Esophagus muscularis mucosa (tissue), 4 donors: ENCODE measurements at regions not wholly inside any gene's neighbourhood (a gene's known extent, or its start where the extent isn't known, plus 50 kb on each side); places are given as distances from the start of the nearest gene placed in this dataset.

Experiments
- DNase-seq: peaks from one replicate; pipeline ENCODE4 v3.0.0-alpha.2; 2017; ENCODE audit errors: extremely low spot score
- H3K27ac ChIP-seq, 4 donors: fragments of 200-600 bp; sonication (generic); replicated peaks in 1 of 4; 1 replicate in 3 of 4; 2 replicates in 1 of 4; pipeline ENCODE4 v1.5.1; 2016 to 2019; ENCODE audit warnings: mild to moderate bottlenecking in 1 of 4
- H3K27me3 ChIP-seq, 4 donors: fragments of 200-600 bp; sonication (generic); one replicate each; pipeline versions ENCODE4 v1.5.1 to v1.6.0; 2016 to 2019
- H3K36me3 ChIP-seq, 4 donors: fragments of 200-600 bp; sonication (generic); one replicate each; pipeline ENCODE4 v1.5.1; 2016 to 2019
- H3K4me1 ChIP-seq, 4 donors: fragments of 200-600 bp; sonication (generic); one replicate each; pipeline ENCODE4 v1.5.1; 2016 to 2019
- H3K4me3 ChIP-seq, 4 donors: fragments of 200-600 bp; sonication (generic); 1 replicate in 2 of 4; 2 replicates in 2 of 4; pipeline ENCODE4 v1.5.1; 2016 to 2019; ENCODE audit warnings: mild to moderate bottlenecking in 4 of 4, moderate library complexity in 1 of 4
- H3K9me3 ChIP-seq, 4 donors: fragments of 200-600 bp; sonication (generic); 1 replicate in 3 of 4; 2 replicates in 1 of 4; pipeline ENCODE4 v1.5.1; 2016 to 2019
- EP300 ChIP-seq: sonication (generic); formaldehyde crosslinking; IDR thresholded peaks from one replicate; pipeline ENCODE4 v1.6.1; 2017; ENCODE audit warnings: antibody characterized with exemption
- POLR2A ChIP-seq: fragments of 450-650 bp; IDR thresholded peaks from one replicate; pipeline ENCODE4 v1.6.1; 2017; ENCODE audit warnings: antibody characterized with exemption, moderate library complexity, mild to moderate bottlenecking, low read depth
- POLR2AphosphoS5 ChIP-seq, 2 donors: sonication (generic); formaldehyde crosslinking; IDR thresholded peaks; one replicate each; pipeline ENCODE4 v1.6.1; 2017; ENCODE audit warnings: antibody characterized with exemption in 2 of 2
- WGBS: methylation state at CpG from one replicate; pipeline ENCODE4 v1.1.5; 2018; 5-methylcytosine and 5-hydroxymethylcytosine counted together
- intact Hi-C: fragments of 100-400 bp; cut with DNase I; formaldehyde crosslinking; loops from one replicate; pipeline ENCODE4 v1.15.1; 2023
- TF ChIP-seq, protein P1 (sequence below), 3 experiments: fragments of 200-600 bp in 2 of 3; fragments of 450-650 bp in 1 of 3; sonication (generic) in 2 of 3; IDR thresholded peaks; one replicate each; pipeline ENCODE4 v1.5.1; 2017 to 2019; ENCODE audit warnings: antibody characterized with exemption in 3 of 3, mild to moderate bottlenecking in 2 of 3, moderate library complexity in 1 of 3

DNA sequence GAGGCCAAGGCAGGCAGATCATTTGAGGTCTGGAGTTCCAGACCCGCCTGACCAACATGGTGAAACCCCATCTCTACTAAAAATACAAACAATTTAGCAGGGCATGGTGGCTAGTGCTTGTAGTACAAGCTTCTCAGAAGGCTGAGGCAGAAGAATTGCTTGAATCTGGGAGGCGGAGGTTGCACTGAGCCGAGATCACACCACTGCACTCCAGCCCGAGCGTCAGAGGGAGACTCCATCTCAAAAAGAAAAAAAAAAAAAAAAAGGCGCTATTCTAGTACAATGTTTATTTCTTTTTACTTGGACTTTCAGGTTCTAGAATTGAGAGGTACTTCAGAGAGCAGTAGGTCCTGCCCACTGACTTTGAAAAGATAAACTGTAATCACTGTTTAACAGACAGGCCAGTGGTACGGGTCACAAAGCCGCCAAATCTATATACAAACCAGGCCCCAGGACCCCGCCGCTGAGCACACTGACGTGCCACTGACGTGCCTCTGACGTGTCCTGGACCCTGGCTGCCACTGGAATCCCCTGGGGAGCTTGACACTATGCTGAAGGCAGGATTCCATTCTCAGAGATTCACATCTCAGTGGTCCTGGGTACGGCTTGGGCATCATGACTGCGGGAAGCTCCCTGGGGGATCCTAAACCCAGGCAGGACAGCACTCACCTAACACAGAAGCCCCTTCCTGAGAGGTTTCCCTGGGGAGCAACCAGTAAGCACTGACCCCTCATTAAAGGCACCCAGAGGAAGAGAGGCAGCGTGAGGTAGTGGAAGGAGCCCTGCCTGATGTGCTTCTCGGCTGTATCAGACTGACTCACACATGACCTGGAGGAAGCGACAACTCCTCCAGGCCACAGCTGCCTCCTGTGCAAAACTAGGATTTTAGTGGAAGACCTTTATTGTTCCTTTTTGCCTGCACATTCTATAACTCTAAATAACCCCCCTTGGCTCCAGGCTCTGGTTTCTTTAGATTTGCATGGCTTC lies 197.8 kb upstream of the MEIS1 start:
- Histone ChIP-seq H3K36me3 (no peaks in the 10 kb centered on the region), H3K4me3 (no peak overlapping the region), H3K27ac (no peak overlapping the region), H3K27me3 (no peaks in the 10 kb centered on the region), H3K4me1 (peaks cover 0 to 29% (median 15%) of the 10 kb centered on the region in 4 donors), H3K9me3 (no peaks in the 10 kb centered on the region)
- TF ChIP-seq POLR2AphosphoS5 (IDR thresholded peaks at IDR 0.05) (no peak), EP300 (no peak), POLR2A (no peak)
- TF ChIP-seq, protein P1, sequence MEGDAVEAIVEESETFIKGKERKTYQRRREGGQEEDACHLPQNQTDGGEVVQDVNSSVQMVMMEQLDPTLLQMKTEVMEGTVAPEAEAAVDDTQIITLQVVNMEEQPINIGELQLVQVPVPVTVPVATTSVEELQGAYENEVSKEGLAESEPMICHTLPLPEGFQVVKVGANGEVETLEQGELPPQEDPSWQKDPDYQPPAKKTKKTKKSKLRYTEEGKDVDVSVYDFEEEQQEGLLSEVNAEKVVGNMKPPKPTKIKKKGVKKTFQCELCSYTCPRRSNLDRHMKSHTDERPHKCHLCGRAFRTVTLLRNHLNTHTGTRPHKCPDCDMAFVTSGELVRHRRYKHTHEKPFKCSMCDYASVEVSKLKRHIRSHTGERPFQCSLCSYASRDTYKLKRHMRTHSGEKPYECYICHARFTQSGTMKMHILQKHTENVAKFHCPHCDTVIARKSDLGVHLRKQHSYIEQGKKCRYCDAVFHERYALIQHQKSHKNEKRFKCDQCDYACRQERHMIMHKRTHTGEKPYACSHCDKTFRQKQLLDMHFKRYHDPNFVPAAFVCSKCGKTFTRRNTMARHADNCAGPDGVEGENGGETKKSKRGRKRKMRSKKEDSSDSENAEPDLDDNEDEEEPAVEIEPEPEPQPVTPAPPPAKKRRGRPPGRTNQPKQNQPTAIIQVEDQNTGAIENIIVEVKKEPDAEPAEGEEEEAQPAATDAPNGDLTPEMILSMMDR (IDR thresholded peaks at IDR 0.05): no peak
- 74% methylated on average over 18 of the region's 18 CpGs for WGBS
- DNase-seq: no peak
- intact Hi-C loops: no loop called here

DNA sequence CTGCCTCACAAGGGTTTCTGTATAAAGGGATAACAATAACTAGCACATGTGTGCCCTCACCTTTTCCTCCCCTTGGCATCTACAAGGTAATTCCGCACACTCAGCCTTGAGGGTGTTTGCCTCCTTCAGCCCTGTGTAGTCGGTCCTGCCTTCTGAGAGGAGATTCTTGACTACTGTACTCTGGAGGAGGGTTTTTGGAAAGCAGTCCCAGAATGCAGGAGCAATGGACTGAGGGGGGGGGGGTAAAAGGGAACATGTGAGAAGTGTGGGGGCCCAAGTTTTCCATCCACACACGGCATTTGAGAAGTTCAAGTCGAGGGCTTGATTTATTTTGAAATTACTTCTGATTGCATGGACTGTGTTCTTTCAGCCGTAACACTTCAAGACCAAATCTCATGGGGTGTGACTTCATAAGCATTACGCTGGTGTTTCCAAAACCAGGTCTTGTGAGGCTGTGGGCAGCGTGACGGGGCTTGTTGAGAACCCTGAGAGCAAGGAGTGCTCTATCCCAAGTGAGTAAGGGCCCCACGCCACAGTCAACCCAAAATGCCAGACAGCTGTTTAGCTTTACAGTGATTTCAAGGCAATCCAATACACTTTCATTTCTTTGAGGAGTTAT lies 198.7 kb upstream of the MEIS1 start:
- Histone ChIP-seq H3K36me3 (no peaks in the 10 kb centered on the region), H3K27ac (no peak overlapping the region), H3K27me3 (no peaks in the 10 kb centered on the region), H3K9me3 (no peaks in the 10 kb centered on the region), H3K4me3 (no peak overlapping the region), H3K4me1 (peaks cover 0 to 22% (median 15%) of the 10 kb centered on the region in 4 donors)
- no peak for DNase-seq
- 94% methylated on average over 7 of the region's 9 CpGs for WGBS
- TF ChIP-seq EP300: no peak
- TF ChIP-seq, protein P1 (IDR thresholded peaks at IDR 0.05): no peak
- no peak for TF ChIP-seq POLR2AphosphoS5 (IDR thresholded peaks at IDR 0.05)
- TF ChIP-seq POLR2A: no peak
- intact Hi-C loops: no loop called here

DNA sequence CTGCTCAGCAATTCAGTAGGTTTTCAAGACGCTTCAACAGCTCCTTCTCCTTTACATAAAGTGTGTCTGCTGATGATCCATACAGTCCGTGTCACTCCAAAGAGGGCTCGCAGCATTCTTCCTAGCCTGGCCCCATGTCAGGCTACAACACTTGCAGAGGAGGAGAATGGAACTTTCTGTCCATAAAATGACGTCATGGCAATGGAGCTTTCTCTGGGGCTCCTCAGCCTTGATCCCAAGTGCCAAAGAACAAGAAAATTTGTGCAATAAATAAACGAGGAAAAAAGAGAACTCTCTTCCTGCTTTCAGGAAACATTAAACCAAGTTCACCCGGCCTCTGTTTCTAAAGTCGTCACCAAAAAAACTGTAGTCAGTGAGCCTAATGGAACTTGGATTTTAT lies 199.5 kb upstream of the MEIS1 start:
- no peak for DNase-seq
- Histone ChIP-seq H3K4me1 (peaks cover 0 to 15% (median 11%) of the 10 kb centered on the region in 4 donors), H3K27me3 (no peaks in the 10 kb centered on the region), H3K4me3 (no peak overlapping the region), H3K9me3 (no peaks in the 10 kb centered on the region), H3K36me3 (no peaks in the 10 kb centered on the region), H3K27ac (no peak overlapping the region)
- no peak for TF ChIP-seq POLR2AphosphoS5 (IDR thresholded peaks at IDR 0.05)
- TF ChIP-seq POLR2A: no peak
- no peak for TF ChIP-seq EP300
- TF ChIP-seq, protein P1 (IDR thresholded peaks at IDR 0.05): no peak
- 79% methylated on average over 7 of the region's 7 CpGs for WGBS
- intact Hi-C loops: no loop called here

DNA sequence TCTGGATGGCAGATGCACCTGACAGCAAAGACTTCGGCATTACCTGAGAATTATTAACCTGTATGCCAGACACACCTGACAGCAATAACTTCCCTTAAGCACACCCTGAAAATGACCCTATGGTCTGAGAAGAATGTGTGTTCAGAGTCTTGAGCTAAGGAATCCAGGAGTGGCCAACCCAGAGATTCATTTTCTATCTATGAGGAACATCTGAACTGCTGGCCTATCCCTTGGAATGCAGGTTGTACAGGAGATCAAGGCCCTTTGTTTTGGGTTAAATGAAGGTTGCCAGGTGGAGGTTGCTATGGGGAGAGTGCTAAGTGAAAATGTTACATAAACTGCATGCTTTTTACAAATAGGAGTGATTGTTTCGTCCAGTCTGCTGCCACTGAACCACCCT lies 200.9 kb upstream of the MEIS1 start:
- Histone ChIP-seq H3K36me3 (no peaks in the 10 kb centered on the region), H3K27ac (no peak overlapping the region), H3K4me1 (peaks cover 0 to under 1% (median 0%) of the 10 kb centered on the region in 4 donors), H3K9me3 (no peaks in the 10 kb centered on the region), H3K27me3 (no peaks in the 10 kb centered on the region), H3K4me3 (no peak overlapping the region)
- intact Hi-C loops: no loop called here
- WGBS: 93% methylated on average over 2 of the region's 2 CpGs
- TF ChIP-seq, protein P1 (IDR thresholded peaks at IDR 0.05): no peak
- TF ChIP-seq EP300 (no peak), POLR2AphosphoS5 (IDR thresholded peaks at IDR 0.05) (no peak), POLR2A (no peak)
- no peak for DNase-seq
